HG03342 (cell line): ENCODE measurements at regions not wholly inside any gene's neighbourhood (a gene's known extent, or its start where the extent isn't known, plus 50 kb on each side); places are given as distances from the start of the nearest gene placed in this dataset.
A peak's percentile ranks its signal among the peaks of the same experiment; 100 is the strongest.

Experiments
- ATAC-seq: cut with Tn5 transposase; IDR thresholded peaks from one replicate; pipeline ENCODE4 v1.9.1; 2021; ENCODE audit warnings: mild to moderate bottlenecking, moderate library complexity; ENCODE audit not compliant: unreplicated experiment

DNA sequence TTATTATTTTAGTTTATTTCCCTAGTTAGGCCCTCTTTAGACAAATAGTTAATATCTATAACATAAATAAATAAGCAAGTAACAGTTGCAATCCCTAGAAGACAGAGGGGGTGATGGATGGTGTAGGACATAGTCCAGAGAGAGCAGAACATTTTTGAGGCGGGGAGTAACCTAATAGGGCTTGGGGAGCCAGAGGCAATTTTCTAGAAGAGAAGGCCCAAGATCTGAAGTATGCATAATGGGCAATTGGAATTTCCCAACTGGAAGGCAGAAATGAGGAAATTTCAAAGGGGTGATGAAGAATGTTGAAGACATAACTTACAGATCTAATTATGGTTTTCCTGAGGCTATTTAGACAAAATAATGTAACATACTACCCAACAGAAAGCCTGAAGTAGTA is 525.7 kb downstream of the TUSC7 start:
- ATAC-seq, result no peak

DNA sequence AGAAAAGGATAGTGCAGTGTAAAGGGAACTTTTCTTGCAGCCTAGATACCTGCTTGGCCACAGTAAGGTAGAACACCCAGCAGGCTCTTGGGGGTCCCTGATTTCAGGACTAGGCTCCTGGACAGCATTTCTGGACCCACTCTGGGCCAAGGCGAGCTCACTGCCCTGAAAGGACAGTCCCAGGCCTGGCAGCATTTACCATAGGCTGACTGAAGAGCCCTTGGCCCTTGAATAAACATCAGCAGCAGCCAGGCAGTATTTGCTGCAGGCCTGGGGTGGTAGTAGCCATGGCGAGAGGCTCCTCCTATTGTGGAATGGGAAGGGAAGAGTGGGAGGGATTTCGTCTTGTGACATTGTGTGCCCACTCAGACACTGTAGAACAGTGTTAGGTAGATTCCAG is 529.2 kb downstream of the TUSC7 start:
- no peak for ATAC-seq

DNA sequence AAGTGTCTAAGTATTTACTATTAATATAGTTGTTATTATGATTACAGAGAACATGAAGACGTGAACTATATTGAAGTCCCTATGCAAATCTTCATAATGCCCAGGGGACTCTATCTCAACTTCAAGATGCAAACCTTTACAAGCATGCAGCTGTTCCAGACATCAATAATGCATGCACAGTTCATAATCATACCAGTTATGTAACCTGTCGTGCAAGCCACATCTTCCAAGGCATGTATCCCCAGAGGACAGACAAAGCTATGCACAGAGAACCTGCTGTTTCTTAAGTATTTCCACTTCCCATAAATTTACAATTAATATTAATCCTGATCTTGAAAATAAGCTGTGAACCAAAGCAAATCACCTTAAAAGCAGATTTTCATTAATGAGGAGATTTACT is 534.1 kb downstream of the TUSC7 start:
- ATAC-seq, result no peak

DNA sequence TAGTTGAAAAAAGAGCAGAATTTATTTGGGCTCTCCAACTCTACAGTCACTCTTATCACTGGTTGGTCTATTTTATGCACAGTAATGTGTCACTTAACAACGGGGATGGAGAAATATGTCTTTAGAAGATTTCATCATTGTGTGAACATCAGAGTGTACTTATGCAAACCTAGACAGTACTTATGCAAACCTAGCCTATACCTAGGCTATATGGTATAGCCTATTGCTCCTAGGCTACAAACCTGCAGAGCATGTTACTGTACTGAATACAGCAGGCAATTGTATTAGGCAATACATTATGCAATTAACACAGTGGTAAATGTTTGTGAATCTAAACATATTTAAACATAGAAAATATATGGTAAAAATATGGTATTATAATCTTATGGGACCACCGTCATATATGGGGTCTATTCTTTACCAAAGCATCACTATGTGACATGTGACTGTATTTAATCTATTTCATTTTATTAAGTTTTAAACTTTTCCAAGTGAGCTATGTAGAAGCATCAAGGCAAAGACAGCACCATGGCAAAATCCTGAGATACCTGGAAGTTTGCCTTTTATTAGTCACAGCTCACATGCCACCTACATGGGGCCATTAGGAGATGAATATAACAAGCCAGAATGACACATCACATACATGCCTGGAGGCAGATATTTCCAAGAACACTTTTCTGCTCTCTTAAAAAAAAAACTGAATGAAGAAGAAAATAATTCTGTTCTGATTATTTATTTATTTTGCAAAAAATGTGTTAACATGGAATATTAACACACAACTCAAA is 537.4 kb downstream of the TUSC7 start:
- no peak for ATAC-seq

DNA sequence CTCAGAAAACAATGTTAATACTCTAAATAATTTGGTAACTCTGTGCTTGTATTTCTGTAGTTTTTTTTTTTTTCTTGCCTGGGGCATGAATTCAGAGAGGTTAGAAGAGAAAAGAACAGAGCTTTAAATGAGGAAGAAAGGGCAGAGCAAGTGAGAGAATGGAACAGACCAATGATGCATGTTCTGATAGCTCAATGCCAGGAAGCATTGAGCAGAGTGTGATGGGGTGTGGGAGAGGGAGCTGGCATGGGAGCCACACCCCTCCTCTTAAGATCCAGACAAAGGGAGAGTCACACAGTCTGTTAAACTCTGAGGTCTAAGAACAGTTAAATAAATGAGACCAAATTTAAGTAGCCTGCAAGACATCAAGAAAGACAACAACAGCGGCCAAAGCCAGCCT is 538.6 kb downstream of the TUSC7 start:
- ATAC-seq, result no peak

DNA sequence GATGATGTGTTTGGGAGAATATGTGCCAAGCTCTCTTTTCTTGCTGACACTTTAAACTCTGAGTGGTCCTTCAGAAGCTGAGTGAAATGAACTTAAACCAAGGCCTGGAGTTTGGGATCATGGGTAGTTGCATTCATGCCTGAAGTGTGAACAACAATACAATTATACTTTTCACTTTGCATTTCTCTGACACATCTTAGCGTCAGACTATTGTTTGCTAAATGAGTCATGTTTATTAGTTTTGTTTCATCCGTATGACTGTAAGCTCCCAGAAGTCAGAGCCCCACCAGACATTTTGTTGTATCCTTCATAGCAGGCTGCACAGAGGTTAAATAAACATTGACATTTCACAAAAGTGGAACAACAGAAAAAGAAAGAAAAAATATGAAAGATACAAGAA is 542.6 kb downstream of the TUSC7 start:
- peak; percentile 83 for ATAC-seq

DNA sequence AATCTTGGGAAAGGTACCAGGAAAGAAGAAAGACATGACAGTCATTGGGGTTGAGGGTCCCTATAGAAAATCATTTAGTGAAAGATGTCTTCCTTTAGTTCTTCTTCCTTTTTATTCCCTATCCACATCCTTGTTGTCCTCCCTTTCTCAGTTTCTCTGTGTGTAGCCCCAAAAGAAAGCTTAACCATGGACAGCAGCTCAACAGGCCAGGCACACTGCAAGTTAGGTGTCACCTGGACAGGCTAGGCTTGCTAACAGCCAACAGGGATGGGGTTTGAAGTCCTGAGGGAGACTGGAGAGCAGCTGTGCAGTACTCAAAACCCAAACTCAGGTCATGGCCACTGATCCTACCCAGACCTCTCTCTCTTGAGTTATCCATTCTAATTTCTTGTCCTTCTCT is 543.1 kb downstream of the TUSC7 start:
- no peak for ATAC-seq

DNA sequence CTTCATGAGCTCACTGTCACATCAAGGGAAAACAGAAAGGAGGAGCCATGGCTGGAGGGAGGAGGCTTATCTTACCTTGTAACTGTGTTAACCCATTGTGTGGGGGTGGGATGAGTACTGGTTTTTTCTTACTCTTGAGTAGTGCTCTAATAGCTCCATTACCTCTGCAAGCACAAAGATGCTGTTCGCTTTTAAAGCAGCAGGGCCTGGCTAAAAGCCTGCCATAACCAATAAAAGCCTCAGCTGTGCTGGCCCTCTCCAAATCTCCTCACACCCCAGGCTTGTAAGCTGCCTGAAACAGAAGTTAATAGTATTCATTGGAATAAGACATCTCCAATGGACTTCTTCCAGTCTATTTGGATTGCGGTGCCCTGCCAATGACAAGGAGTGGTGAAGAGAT is 544.1 kb downstream of the TUSC7 start:
- no peak for ATAC-seq

DNA sequence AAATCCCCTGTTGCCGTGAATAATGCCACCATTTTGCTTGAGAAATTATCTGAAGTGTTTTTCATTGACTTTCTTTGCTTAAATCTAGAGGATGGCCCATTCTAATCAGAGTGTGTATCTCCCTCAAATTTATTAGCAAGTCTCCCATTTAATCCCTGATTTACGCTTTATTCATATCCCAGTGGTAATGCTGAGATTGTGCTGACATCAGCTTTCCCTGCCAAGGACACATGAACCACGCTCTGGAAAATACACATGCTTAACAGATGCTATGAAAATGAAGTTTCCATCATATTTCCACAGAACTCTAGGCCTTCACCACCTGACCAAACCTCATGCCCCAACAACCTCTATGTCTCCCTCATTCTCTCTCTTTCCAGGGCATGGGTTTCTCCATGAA is 545.4 kb downstream of the TUSC7 start:
- no peak for ATAC-seq

DNA sequence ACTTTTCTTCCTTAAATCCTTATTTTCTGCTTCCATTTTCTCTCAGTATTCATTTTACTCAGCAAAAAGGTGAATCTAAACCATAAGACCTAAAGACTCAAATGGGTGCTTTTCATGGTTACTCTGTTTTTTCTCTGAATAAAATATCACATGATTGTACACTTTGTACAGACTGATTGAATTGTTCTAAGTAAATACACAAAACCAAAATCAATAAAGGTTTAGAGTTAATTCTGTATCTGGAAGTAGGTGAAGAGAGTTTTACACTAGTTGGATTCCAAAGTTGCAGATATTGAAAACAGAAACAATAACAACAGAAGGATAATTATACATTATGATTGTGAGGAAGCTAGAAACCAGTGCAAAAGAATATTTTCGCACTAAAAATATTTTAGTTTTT is 546.2 kb downstream of the TUSC7 start:
- no peak for ATAC-seq

DNA sequence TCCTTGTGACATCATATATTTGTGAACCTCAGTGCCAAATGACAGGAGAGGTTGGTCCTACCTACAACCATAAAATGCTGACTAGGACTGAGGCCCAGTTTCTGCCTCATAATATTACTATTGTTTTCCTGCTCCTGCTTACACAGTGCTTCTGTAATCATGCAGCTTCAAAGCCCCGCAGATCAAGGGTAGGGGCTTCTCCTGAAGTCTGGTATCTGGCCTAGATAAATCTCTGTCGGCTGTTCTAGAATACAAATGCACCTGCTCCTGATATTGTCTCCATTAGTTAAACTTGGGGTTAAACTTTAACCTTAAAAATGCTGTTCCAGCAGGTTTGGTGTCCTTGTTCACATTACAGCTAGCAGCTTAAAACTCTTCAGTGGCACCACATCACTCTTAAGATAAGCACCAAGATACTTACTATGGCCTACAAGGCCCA is 552.4 kb downstream of the TUSC7 start:
- no peak for ATAC-seq

DNA sequence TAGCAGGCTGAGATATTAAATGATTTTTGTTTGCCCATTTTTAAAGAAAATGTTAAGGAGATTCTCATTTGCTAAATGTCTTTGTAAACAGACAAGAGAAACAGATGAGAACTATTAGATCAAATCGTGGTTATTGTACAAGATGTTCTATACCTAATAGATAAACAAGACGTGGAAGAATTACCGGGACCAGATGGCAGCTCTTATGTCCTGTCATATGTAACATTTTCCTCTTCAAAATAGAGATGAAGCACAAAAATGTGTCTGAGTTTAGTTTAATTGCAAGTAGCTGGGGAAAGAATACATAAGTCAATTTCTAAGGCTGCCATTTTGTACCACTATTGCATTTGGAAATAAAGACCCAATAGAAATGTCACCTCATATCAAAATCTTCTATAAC is 553.7 kb downstream of the TUSC7 start:
- no peak for ATAC-seq

DNA sequence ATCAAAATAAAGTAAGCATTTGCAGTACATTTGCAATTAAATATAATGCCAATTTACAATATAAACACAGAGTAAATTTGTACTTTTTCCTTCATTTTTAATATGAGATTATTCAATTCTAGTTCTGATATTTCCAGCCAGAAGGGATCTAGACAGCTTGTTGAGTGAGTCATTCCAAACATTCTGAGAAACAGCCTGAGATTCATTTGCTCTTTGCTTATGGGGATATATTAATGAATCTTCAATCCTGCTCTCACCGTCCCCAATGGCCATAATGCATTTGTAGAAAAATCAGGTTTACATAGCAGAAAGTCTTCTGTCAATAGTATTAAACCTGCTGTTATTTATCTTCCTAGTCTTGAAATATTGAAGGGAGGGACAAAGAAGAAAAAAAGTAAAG is 554.2 kb downstream of the TUSC7 start:
- ATAC-seq, result no peak

DNA sequence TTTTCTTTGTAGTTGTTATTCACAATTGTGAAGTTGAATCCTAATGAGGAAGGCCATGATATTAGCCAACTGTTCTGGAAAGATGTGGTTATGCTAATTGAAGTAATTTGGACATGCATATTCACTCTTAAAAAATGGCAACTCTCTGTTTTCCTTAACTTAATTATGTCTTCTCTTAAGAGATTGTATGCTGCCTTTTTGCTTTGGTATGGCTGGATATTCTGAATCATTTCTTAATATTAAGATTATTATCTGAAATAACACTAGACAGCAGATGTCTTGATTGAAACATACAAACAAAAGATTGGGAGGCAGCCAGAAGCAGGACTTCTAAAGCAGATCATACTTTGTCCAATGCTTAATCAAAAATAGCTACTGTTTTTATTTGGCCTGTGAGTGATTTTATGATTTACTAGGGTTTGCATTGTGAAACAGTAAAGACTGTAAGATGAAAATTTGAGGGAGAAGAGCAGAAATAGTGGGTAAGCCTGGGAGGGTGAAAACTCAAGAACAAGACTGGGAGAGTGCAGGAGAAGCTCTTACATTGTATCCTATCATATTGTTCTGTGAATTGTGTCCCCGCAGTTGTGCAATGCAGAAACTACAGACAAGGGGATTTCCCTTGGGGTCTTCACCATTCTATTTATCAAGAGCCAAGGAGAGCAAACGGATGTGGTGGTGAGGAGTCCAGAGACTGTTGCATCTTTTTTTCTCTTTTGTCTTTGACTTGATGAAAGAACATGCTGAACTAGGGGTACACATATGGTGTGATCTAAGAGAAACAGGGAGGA is 554.8 kb downstream of the TUSC7 start:
- ATAC-seq, result no peak

DNA sequence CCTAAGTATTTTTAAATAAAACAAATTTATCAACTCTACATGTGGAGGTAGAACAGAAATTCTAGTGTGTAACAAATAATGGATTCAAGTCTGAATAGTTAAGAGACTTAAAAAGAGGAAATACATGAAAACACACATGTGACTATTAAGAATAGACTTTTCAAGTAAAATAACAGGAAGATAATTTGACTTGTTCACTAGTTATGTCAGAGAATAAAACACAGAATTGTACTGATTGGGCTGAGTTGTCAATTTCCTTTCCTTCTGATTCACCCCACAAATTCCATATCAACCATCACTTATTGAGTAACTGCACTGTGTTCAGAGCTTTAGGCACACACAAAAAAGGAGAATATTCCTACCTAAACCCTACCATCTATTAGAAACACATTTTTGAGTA is 557.2 kb downstream of the TUSC7 start:
- no peak for ATAC-seq

DNA sequence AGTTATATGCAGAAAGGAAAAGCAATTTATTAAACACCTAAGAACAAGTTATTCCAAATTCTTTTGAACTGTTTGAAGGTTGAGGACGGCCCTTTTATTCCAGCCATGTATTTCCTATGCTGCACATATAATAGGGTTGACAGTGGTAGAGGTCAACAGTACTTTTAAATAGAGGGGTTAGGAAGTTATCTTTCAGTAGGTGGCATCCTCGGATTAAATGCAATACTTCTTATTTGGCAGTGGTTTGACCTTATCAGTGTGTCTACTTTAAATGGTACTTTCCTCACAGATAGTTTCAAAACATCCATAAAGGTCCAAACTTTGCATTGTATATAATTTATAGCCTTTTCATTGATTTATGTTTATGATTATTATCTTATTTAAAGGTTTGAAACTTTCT is 558.7 kb downstream of the TUSC7 start:
- ATAC-seq, result no peak

DNA sequence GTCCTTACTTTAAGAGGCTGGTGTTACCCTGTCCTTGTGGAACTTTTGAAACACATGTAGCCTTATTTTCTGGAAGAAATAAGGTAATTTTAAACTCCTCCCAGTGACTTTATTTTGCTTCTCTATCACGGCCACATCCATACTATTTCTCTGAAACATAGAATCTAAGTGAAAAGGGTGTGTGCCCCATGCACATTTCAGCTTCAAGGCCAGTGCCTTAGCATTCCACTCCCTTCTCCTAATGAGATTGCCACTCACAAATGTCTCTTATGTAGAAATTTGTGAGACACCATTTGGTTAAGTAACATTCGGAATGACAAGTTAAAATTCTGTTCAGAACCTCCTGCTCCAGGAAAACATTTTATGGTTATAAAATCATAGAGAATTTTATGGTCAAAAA is 562.7 kb downstream of the TUSC7 start:
- ATAC-seq, result no peak

DNA sequence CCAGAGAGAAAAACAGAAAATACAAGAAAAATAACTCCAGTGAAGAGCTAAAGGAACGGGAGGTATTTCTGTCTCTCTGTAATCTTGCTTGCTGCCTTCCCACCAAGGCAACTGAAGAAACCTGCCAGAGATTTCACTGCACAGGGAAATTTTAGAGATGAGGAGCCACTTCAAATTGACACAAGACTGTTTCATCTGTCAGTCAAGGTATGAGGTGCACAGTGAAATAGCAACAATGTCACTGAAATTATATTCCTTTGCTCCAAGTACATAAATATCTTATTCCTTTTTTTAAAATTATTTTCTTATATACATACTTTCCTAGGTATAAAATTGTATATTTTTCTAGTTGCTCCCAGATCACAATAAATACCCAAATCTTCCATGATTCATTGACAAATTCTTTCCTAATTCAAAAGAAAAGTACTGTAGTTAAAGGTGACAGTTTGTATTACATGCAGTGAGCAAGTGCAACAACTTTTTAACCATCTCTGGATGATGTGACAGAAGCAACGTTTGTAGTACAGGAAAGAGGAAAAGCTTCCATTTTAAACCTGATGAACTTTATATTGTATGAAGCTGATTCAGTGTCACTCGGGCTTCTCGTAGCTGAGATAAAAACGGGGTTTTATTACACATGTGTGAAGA is 563.4 kb downstream of the TUSC7 start:
- no peak for ATAC-seq

DNA sequence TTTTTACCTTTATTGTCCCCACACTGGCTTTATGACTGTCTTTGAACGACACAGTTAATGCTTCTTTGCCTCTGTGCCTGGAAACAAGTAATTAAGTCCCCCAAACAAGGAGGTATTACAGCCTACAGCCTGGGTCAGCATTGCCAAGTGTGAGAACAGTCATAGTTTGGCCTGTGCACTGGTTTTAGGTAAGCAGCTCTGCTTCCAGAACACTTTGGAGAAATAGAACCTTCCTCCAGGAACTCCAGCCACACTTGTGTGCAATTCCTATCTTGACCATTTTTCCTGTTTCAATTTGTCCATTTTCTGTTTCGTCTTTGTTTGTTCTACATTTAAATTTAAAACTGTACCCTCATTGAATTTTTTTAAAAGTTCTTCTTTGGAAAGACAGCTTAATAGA is 568.2 kb downstream of the TUSC7 start:
- ATAC-seq, result no peak

DNA sequence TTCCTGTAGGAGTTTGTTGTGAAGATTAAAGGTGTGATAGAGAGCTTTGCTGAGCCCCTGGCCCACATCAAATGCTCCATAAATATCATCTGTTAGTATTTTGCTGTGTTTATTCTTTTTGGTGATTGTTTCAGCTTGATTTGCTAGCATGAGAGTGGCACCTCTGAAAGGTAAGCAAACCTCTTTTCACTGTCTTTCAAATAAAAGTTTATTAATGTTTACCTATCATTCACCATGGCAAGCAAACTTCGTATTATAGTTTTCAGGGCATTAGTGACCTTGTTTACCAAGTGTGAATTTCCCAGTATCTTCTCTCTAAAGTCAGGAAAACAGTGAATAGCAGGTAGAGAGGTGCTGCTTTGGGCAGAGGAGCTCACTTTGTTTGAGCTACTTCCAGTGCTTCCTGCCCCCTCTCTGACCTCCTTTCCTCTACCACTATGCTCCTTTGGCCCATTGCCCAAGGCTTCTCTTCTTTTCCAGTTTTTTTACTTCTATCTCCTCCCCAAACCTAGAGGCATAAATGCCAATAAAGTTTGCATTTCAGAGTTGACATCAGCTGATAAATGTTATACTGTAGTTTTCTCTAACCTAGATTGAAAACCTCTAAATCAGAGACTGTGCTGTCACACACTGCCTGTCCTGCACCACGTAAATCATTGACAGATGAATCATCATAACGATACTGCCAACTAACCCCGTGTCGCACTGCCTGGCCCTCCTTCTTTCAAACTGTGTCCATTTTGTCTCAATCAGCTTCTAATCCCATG is 569.0 kb downstream of the TUSC7 start:
- peak; percentile 100 for ATAC-seq

DNA sequence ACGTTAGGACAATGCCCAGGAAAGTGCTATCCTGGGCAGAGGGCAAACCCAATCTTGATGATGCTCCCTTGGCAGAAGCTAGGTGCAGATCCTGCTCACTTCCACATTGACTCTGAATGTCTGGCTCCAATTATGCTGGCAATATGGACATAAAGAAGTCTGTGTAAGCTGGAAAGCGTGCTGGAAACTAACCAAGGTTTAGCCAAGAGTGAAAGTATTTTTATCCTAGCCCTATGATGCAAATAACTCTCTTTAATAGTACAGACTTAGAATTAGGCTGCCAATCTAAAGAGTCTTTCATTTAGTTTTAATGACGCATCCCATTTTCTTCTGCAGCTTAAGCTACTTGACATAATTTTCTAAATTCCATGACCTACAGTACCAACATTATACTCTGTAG is 571.8 kb downstream of the TUSC7 start:
- no peak for ATAC-seq
